Kidney capillary endothelial cell (primary cell): ENCODE measurements at regions not wholly inside any gene's neighbourhood (a gene's known extent, or its start where the extent isn't known, plus 50 kb on each side); places are given as distances from the start of the nearest gene placed in this dataset.

Source experiments
- DNase-seq: peaks from one replicate; pipeline ENCODE4 v3.0.0-alpha.2; 2018; ENCODE audit warnings: low spot score

DNA sequence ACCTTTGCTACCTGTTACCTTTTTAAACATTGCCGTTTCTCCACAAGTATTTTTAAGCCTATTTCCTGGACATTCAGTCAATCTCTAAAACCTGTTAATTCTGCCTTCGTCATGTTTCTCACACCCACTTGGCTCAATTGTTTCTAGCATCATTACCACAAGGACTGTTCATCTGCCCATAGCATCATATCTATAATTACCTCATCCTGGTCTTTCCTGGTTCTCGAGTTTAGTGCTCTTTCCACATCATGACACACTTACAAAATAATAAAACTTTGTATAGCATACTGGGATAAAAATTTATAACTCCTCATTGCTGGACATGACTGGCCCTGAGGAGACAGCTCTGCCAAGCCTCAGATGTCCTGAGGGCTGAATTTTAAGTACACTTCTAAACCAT is 104.8 kb downstream of the CYB561 start:
- DNase-seq, result no peak

GRCh38 chr17:63344383-63344782 is 101.7 kb downstream of the CYB561 start:
- no peak for DNase-seq

- no peak for DNase-seq
Measured at GRCh38 chr17:63345611-63346010, 100.5 kb downstream of the CYB561 start.

DNA sequence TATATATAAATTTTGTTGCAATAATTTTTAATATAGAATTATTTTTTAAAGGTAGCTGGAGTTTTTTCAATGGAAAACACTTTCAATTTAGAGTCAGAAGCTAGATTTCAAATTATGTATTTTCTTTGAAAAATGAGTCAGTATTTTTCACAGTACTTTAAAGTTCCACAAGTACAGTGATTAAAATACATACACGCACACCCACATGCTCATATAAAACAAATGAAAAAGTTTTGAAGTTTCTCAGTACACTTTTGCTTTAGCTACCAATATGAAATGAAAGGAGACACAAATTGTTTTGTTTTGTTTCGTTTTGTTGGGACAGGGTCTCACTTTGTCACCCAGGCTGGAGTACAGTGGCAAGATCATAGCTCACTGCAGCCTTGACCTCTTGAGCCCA is 98.6 kb downstream of the CYB561 start:
- no peak for DNase-seq

DNA sequence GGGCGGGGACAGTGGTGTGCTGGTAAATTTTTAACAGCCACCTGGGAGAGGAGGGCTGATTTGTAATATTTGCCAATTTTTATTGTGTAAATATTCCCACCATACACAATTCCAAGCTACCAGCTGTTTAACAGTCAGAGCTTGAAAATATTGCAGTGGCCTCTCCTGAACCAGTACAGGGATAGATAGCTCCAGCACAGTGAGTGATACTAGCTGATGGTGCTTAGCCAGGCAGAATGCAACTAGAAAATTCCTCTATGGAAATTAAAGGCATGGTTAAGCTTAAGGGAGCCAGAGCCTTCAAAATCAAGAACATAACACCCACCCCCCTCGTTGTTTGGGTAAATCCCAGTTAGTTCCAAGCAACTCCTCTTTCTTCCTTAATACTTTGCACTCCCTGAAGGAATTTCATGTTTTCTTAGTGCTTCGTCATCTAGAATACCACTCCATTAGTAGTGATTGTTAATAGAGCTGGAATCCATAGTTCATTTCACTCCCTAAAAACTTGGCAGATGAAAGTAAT is 96.6 kb downstream of the CYB561 start:
- no peak for DNase-seq

- DNase-seq, result no peak
Measured at GRCh38 chr17:63350364-63350763, 95.7 kb downstream of the CYB561 start.

GRCh38 chr17:63354256-63354655 is 91.8 kb downstream of the CYB561 start:
- DNase-seq, result no peak

- peak; percentile 10 for DNase-seq
Measured at GRCh38 chr17:63356337-63356757, 89.8 kb downstream of the CYB561 start.

GRCh38 chr17:63358111-63358839 is 87.8 kb downstream of the CYB561 start:
- peak; percentile 35 for DNase-seq

DNA sequence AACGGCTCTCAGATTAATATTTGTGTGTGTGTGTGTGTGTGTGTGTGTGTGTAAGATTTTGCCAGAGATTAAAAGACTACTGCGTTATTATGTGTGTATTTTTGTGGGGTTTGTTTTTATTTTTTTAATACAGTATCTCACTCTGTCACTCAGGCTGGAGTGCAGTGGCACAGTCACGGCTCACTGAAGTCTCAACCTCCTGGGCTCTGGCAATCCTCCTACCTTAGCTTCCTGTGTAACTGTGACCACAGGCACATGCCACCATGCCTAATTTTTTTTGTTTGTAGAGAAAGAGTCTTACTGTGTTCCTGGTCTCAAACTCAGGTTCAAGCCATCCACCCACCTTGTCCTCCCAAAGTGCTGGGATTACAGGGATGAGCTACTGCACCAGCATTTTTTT is 87.2 kb downstream of the CYB561 start:
- DNase-seq, result no peak

DNA sequence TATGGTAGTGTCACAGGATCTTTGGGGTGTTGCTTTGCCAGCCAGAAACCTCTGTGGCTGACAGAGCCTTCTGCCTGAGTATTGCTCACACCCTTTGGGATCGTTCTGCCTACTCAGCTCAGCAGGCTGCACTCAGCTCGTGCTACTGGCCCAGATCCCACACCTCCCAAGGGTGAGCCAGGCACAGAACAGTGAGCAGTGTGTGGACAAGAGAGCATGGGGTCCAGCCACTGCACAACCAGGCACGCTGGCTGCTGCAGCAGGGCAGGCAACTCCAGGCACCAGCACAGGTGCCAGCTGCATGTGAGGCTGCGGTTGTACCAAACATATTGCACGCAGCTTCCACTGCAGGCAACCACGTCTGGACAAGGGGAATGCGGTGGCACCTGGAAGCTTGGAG is 84.9 kb downstream of the CYB561 start:
- no peak for DNase-seq

DNA sequence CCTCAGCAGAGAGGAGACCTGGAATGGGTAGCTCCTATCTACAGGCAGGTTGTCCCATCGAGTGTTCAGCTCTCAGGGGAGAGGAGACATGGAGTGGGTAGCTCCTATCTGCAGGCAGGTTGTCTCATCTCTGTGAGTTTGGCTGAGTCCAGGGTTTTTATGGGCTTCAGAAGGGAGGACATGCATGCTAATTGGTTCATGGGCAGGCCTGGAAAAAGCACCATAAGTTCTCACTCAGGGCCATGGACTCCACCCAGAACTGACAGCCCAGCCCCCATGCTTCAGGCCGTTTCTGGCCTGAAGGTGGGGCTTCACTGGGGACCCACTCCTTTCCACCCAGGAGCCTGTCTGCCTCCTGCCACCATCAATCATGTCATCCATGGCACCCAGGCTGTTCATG is 84.0 kb downstream of the CYB561 start:
- DNase-seq, result no peak

GRCh38 chr17:63364387-63364786 is 81.7 kb downstream of the CYB561 start:
- DNase-seq, result no peak

DNA sequence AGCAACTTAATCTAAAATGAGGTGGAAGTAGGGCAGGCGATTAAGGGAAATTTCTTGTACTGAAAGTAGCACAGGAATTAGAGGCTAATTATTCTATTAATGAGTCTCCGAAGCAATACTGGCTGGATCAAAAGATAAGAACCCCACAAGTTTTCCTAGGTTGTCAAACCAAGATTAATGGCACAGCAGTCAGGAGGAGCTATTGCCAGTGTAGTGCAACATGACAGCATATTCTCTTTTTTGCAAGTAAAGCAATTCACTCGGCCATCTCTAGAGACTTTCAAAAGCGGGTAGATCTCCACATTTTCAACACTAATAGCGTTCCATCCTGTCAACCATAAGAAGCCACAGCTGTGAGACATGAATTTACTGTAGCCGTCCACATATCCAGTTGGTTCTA is 81.2 kb downstream of the CYB561 start:
- DNase-seq, result no peak

GRCh38 chr17:63365366-63366240 is 80.5 kb downstream of the CYB561 start:
- DNase-seq, result no peak

DNA sequence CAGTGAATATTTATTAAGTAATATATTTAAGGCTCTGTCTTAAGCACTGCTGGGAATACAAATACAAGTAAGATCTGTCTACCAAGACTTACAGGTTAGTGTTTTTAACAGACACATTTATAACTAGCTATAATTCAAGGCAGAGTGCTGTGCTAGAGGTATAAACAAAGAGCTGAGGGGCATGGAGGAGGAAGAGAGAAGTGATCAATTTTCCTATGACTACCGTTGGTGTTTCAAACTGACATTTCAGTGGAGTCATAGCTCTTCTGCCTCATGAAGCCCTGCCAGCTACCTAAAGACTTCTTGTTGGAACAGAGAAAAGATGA is 79.9 kb downstream of the CYB561 start:
- DNase-seq, result no peak

DNA sequence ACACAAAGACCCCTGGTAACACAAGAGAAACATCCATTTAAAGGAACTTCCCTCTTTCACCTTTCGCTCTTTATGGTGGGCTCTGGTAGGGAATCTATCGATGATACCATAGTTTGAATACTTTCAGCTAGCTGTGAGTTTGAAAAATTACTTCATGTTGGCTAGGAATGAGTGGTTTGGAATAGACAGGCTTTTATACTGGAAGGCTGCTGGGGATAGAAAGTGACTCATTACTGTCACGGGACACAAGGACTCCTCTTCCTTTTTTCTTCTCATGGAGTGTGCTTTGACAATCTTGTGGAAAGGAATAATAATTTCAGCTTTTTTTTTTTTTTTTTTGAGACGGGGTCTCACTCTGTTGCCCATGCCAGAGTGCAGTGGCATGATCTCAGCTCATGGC is 76.9 kb downstream of the CYB561 start:
- DNase-seq, result no peak

GRCh38 chr17:63370696-63371095 is 75.4 kb downstream of the CYB561 start:
- DNase-seq, result no peak

GRCh38 chr17:63376949-63377348 is 69.2 kb downstream of the CYB561 start:
- DNase-seq, result no peak

- no peak for DNase-seq
Measured at GRCh38 chr17:63378411-63379375, 67.4 kb downstream of the CYB561 start.

- DNase-seq, result no peak
Measured at GRCh38 chr17:63379636-63380035, 66.5 kb downstream of the CYB561 start.

DNA sequence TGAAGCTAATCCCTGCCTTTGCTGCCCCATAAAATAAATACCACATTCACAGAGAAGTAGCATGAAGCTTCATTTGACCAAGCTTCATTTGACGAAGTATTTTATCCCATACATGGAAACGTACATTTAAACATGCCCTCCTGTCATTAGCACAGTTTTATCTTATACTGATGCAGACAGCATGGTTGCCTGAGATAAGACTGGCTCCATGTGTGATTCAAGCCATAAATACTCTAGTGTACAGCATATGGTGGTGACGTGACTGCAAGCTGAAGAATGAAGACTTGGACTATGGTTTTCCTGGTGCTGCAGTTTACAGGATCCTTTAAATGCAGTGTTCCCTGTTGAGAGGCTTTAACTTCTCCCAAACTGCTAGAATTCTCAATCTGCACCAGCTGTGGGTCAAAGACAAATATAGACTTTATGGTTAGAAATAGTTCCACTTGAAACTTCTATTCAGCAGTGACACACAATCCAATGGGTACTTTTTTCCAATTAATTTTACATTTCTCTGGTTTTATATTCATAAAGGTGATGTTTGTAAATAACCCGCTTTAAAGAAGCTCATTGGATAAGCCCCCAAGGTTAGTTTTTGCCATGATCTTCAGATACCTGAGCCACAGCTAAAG is 64.9 kb downstream of the CYB561 start:
- no peak for DNase-seq
